Upper lobe of left lung (tissue), 4 donors: ENCODE measurements at regions not wholly inside any gene's neighbourhood (a gene's known extent, or its start where the extent isn't known, plus 50 kb on each side); places are given as distances from the start of the nearest gene placed in this dataset.

ENCODE experiments used
- CTCF ChIP-seq, 6 experiments: fragments of 450-650 bp in 4 of 6; fragments of 200-600 bp in 2 of 6; sonication (generic) in 2 of 6; IDR thresholded peaks; one replicate each; pipeline ENCODE4 v1.5.1; 2016 to 2019; ENCODE audit warnings: antibody characterized with exemption in 6 of 6
- EP300 ChIP-seq, 4 donors: sonication (generic); formaldehyde crosslinking; IDR thresholded peaks; one replicate each; pipeline ENCODE4 v1.5.1; 2017; ENCODE audit warnings: antibody characterized with exemption in 4 of 4, control low read depth in 2 of 4
- POLR2A ChIP-seq, 4 donors: fragments of 450-650 bp; IDR thresholded peaks; one replicate each; pipeline ENCODE4 v1.5.1; 2016 to 2017; ENCODE audit warnings: antibody characterized with exemption in 4 of 4, mild to moderate bottlenecking in 2 of 4
- POLR2AphosphoS5 ChIP-seq, 2 donors: sonication (generic); formaldehyde crosslinking; IDR thresholded peaks; one replicate each; pipeline ENCODE4 v1.5.1; 2017; ENCODE audit warnings: antibody characterized with exemption in 2 of 2

- no peak for TF ChIP-seq POLR2A (IDR thresholded peaks at IDR 0.05)
- TF ChIP-seq POLR2AphosphoS5 (IDR thresholded peaks at IDR 0.05), result no peak
- no peak for TF ChIP-seq CTCF (IDR thresholded peaks at IDR 0.05)
- no peak for TF ChIP-seq EP300 (IDR thresholded peaks at IDR 0.05)
Measured at GRCh38 chr22:47240116-47240515, 477.7 kb downstream of the TBC1D22A start.
